AG04449 (cell line): ENCODE measurements at regions not wholly inside any gene's neighbourhood (a gene's known extent, or its start where the extent isn't known, plus 50 kb on each side); places are given as distances from the start of the nearest gene placed in this dataset.
"Not testable (repeated sequence)": the region's sequence is repeated elsewhere in the genome, so short reads cannot be mapped to it uniquely, and the experiment has no call there.

ENCODE experiments used
- CTCF ChIA-PET: fragments of 350-600 bp; formaldehyde crosslinking; extraction: SDS; loops from one replicate; lab custom pipeline; 2021; ENCODE audit warnings: antibody characterized with exemption; lab: Yijun Ruan, JAX
- POLR2A ChIA-PET: fragments of 400-600, 350-600 bp; formaldehyde crosslinking; extraction: SDS; loops from one replicate; lab custom pipeline; 2020; ENCODE audit warnings: antibody characterized with exemption, inconsistent platforms; lab: Yijun Ruan, JAX
- DNase-seq: peaks from one replicate; pipeline ENCODE4 v3.0.0-alpha.2; 2010; ENCODE audit warnings: low read depth, low spot score
- H3K4me3 ChIP-seq: 2 replicates; pipeline ENCODE4 v1.5.1; 2011; ENCODE audit warnings: low read depth, mild to moderate bottlenecking, control low read depth, low read length
- CTCF ChIP-seq: IDR thresholded peaks from one replicate; pipeline ENCODE4 v1.5.1; 2011; ENCODE audit warnings: mild to moderate bottlenecking, moderate library complexity, low read length, control low read depth, inconsistent platforms; ENCODE audit not compliant: insufficient read depth; ENCODE audit errors: missing control alignments

- H3K4me3 ChIP-seq, result no peak overlapping the region
- POLR2A ChIA-PET, result no interaction called here
- TF ChIP-seq CTCF, result no peak
- CTCF ChIA-PET, result no interaction called here
- no peak for DNase-seq
Measured at GRCh38 chr16:47979164-47979520, 176.7 kb downstream of the ABCC12 start.

GRCh38 chr16:47978491-47979163 lies 177.2 kb downstream of the ABCC12 start:
- ChIA-PET POLR2A (no interaction called here), CTCF (interaction anchor here (0.6 to 1.4 kb wide), 3 partner anchors 58 to 186 kb away, joined by 3 to 4 read pairs (median 3); no protein-coding TSS in a partner anchor)
- DNase-seq, result no peak
- no peak overlapping the region for H3K4me3 ChIP-seq
- no peak for TF ChIP-seq CTCF

DNA sequence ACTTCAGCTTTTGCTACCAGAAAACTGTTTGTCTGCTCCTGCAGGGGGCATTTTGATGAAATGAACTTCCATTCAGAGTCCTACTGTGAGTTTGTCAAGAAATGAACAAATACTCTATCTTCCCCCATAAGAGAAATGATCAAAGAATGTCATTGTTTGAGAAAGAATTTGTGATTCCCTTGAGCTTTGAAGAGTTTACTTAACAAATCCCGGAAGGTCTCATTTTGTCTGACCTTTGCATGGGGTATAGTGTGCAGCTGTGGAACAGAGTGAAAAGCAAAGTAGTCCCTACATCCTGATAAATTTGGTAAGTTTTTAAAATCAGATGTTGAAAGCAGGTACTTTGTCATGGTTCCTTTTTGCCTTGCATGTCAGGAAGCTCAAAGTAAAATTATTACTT lies 178.0 kb downstream of the ABCC12 start:
- no peak for TF ChIP-seq CTCF
- POLR2A ChIA-PET, result no interaction called here
- H3K4me3 ChIP-seq, result no peak overlapping the region
- CTCF ChIA-PET, result interaction anchor here (0.6 to 1.4 kb wide), 5 partner anchors 11 to 187 kb away, joined by 3 to 4 read pairs (median 3); no protein-coding TSS in a partner anchor
- DNase-seq, result no peak

DNA sequence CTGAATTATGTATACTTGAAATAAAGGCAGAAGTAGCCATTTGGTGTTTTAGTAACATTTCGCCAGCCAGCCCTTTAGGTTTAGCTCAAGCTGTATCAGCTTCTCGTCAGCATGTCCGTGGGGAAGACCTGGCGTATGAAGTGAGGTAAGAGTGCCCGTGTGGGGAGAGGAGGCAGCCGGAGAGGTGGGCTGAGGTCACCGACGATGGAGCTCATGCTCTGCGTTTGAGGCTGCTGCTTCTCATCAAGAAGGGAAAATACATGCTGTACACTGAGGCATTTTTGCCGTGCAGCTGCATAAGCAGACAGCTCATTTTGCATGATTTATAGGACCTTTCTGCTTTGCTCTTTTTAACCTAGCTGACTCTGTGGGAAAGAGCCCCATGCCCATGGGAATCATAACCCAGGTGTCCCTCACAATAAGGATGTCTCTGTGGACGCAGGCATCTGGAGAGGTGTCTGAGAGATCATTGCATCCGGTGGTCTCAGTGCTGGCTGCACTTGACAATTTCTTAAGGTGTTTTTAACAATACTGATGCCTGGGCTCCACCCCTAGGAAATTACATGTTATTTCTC lies 179.1 kb downstream of the ABCC12 start:
- ChIA-PET POLR2A (no interaction called here), CTCF (interaction anchor here (0.6 to 1.1 kb wide), 2 partner anchors 10 to 150 kb away, joined by 3 read pairs; no protein-coding TSS in a partner anchor)
- no peak for TF ChIP-seq CTCF
- DNase-seq, result no peak
- no peak overlapping the region for H3K4me3 ChIP-seq

DNA sequence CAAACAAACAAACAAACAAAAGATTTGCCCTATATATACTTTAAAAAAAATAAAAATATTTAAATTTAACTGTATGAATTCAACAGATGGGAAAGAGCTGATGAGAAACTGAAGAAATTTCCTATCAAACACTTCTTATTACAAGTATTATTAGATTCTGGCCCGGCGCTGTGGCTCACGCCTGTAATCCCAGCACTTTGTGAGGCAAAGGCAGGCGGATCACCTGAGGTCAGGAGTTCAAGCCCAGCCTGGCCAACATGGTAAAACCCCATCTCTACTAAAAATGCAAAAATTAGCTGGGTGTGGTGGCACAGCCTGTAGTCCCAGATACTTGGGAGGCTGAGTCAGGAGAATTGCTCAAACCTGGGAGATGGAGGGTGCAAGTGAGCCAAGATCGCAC lies 180.8 kb downstream of the ABCC12 start:
- H3K4me3 ChIP-seq, CTCF ChIA-PET, POLR2A ChIA-PET, DNase-seq: not testable (repeated sequence)

DNA sequence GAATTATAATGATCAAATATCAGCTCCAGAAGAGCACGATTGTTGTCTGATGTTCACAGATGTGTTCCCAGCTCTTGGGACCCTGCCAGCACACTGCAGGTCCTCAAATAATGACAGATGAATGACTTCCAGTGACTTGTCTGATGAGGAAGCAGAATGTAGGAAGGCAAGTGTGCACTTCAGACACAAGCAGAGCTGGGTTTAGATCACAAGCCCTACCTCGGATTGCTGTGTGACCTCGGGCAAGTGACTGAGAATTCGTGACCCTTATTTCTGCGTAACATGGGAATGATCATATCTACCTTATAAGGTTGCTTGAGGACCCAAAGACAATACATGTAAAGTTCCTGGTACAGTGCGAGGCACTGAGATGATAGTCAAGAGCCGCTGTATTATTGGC lies 182.2 kb downstream of the ABCC12 start:
- no peak for DNase-seq
- ChIA-PET CTCF (no interaction called here), POLR2A (no interaction called here)
- no peak overlapping the region for H3K4me3 ChIP-seq
- no peak for TF ChIP-seq CTCF
